ENCODE measurements at regions not wholly inside any gene's neighbourhood (a gene's known extent, or its start where the extent isn't known, plus 50 kb on each side); places are given as distances from the start of the nearest gene placed in this dataset.
A peak's percentile ranks its signal among the peaks of the same experiment; 100 is the strongest.

DNA sequence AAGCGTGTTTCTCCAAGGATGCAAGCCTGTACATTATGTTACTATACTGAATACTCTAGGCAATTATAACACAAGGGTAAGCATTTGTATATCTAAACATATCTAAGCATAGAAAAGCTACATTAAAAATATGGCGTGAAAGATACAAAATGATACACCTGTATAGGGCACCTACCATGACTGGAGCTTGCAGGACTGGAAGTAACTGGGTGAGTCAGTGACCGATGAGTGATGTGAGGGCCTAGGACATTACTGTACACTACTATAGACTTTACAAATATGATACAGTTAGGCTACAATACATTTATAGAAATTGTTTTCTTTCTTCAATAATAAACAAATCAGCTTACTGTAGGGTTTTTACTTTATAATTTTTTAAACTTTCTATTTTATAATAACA lies 1127.2 kb upstream of the LRRN3 start:
- no peak for DNase-seq

DNA sequence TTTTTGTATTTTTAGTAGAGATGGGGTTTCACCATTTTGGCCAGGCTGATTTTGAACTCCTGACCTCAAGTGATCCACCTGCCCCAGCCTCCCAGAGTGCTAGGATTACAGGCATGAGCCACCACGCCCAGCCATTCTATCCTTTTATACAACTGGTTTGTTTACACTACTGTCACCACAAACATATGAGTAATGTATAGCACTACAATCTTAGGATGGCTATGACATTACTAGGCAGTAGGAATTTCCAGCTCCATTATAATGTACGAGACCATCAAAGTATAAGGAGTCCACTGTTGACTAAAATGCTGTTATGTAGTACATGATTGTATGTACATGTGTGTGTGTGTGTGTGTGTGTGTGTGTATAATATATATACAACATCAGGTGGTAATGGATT lies 1126.1 kb upstream of the LRRN3 start:
- DNase-seq = no peak

DNA sequence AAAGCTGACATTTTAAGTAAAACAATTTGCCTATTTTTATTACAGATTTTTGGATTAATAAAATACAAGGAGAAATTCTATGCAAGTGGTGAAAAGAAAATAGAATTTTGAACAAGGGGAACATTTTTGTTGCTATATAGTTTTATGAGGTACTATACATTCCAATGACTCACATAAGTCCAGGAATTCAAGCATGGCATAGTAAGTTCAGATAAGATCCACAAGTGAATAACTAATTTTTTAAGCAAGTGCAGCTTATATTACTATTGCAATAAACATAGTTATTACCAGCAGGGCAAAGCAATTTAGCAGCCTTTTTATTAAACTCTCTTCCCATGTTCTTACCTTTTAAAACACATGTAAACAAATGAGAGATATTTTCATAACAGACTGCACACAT lies 1123.5 kb upstream of the LRRN3 start:
- no peak for DNase-seq

DNA sequence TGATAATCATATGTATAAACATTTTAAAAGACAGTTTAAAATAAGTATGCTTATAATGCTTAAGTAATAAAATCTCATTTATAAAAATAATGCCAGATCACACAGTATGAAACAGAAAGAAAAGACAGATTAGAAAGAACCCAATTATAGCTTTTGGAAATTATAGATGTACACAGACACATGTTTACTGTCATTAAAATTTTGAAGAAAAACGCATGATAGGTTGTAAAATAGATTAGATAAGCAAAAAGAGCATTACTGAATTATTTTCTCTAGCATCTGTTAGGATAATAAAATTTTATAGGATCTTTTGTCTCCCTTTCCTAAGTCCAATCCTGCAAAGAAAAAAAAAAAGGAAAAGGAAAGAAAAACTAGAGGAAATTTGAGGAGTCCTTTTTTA lies 1107.3 kb upstream of the LRRN3 start:
- DNase-seq = no peak

DNA sequence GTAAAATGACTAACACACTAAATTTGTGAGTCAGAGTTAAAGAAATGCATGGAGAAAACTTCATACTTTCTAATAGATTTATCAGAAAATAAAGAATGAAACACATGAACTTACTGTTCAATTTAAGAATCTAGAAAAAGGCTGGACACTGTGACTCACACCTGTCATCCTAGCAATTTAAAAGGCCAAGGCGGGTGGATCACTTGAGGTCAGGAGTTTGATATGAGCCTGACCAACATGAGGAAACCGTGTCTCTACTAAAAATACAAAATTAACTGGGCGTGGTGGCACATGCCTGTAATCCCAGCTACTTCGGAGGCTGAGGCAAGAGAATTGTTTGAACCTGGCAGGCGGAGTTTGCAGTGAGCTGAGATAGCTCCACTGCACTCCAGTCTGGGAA lies 1106.2 kb upstream of the LRRN3 start:
- DNase-seq = no peak

DNA sequence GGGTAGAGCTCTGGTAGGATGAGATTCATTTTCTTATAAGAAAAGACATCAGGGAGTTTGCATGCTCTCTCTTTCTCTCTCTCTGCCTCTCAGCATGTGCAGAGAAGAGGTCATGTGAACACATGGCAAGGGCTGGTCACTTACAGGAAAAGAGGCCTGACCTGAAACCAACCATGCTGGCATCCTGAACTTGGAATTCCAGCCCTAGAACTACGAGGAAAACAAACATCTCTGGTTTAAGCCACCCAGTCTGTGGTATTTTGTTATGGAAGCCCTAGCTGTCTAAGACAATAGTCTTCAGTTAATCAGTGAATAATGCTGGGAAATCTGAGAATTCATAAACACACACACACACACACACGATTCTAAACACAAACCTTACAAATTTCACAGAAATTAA lies 1104.2 kb upstream of the LRRN3 start:
- no peak for DNase-seq

DNA sequence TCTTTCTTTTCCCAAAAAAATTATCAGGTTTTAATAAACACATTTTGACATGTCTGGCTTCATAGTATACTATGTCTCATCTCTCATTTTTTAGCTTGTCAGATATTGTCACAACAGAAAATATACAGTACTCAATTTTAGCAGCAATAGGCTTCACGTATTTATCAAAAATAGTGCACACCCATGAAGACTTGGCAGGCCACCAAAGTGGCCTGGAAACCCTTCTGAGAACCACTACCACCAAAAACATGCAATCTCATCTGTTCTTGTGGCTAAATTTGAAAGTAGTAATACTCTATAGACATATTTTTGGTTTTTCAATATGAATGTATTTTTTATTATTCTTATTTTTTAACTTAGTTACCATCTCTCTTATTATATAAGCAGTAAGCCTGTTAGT lies 1094.5 kb upstream of the LRRN3 start:
- no peak for DNase-seq

DNA sequence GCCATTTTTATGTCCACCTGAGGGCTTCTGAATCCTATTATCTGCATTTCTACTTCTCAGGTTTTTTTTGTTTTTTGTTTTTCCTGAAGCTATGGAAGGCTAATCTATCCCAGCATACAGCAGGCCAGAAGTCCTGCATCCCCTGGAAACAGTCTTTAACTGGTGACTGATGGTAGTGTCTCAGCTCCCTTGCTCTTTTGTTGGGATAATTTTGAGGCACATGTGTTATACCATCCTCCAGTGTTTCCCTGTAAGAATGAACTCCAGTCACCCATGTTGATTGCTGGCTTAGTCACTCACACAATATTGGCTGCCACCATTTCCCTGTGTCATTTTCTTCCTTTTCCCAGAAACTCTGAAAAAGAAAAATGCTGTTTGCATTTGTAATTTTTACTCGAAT lies 1094.0 kb upstream of the LRRN3 start:
- DNase-seq = no peak

DNA sequence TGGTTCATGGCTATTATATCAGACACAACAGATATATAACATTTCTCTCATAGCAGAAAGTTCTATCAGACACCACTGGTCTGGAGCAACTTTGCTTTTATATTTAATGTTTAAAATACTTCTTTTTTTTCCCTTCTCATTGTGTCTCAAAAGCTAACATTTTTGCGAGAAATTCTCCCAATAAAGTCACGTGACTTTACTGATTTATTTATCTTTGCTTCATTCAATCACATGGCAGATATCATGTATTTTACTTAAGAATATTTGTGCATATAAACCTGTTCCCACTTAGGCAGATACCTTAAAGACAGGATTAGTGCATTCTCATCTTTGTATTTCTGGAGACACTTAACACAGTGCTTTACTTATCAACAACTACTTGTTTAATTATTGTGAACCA lies 1093.1 kb upstream of the LRRN3 start:
- no peak for DNase-seq

DNA sequence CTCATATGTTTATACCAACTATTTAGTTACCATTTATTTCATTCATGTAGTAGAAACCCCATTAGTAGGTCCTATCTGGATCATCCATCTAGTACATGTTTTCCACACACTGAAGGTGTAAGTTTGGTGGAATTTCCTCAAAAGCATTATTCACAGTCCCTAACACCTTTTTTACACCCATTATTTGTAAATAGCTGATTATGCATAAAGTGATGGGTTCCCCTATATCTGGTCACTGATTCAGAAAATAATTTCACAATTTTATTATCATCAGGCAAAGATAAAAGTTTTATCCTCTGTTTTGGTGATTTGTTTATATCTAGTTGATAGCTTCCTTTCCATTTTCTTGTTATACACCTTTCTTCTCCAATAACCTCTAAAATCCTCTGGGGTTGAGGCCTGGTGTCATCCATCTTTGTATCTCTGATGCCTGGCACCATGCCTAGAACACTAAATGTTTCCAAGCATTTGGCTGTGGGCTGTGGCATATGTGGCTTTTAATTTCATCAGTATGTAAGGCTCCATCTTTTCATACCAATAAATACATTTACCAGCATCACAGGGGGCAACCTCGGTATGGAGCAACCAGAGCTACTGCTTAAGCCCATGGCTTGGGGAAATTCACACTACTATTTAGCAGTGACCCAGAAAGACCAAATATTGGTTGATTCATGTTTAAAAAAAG lies 1089.5 kb upstream of the LRRN3 start:
- DNase-seq = no peak

DNA sequence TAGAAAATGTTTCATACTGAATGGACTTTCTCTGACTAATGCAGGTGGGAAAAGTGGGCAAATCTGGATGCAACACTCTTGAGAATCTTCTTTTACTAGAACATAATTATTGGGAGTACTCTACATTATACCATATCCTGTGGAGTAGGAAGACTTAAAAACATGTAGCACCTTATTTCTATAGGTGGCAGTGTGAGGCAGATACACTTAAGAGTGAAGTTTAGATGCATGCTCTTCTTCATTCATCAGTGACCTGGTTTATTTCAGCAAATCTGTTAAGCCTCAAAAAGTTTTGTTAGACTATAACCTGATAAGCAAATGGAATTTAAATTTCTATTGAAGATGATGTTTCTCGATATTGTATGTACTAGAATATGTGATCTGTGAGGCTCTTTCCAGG lies 1087.1 kb upstream of the LRRN3 start:
- no peak for DNase-seq

DNA sequence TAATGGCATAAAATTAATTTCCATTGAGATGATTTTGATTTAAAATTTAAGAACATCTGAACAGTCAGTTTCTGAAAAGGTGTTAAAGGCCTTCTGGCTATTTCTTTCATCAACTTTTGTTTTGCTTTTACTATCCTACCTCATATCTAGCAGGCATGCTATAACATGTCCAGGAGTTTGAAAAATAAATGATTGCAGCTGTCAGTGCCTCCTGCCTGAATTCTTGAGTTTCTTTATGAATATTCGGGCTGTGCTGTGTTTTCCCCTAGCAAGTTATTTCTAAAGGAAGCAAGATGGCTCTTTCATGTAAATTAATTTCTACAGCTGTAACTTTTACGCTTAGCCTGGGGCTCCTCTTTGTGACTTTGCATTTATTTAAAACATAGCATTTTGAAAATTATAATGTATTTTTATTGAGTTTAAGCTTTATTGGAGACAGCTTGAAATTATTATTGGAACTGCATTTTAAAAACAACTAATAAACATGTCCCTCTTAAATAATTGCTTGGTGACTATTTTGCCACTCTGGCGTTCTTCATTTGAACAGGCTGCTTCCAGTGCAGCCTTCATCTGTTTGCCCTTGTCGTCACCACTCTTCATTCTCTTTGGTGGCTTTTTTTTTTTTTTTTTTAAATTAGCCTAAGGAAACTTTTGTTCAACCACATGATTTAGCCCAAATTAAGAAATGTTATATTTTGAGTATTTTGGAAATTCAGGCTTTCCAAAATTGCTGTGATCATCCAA lies 1083.4 kb upstream of the LRRN3 start:
- DNase-seq = no peak

DNA sequence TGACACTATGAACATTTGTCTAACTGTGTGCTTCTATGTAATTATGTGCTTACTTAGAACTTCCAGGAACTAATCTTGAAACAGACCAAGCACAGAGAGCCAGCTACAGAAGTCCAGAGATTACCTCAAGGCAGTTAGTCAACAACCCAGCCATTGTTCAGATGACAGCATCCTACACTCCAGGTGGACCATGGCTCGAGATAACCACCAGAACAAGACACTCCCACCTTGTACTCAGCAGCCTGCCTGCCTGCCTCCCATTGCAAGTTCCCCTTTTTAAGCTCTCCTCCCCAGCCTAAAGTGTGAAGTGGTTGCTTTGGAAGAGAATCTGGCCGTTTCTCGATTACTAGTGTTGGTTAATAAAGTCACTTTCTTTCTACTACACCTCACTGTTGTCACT lies 1080.6 kb upstream of the LRRN3 start:
- peak; percentile 89 for DNase-seq

DNA sequence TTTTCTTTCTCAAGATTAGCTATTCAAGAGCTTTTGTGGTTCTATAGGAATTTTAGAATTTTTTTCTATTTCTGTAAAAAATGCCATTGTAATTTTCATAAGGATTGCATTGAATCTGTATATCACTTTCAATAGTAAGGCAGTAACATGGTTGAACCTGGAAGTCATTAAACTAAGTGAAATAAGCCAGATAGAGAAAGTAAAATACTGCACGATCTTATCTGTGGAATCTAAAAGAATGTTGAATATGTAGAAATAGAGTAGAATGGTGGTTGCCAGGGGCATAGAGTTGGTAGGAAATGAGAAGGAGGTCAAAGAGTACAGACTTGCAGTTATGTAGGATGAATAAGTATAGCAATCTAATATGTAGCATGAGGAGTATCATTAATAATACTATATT lies 1073.5 kb upstream of the LRRN3 start:
- no peak for DNase-seq

DNA sequence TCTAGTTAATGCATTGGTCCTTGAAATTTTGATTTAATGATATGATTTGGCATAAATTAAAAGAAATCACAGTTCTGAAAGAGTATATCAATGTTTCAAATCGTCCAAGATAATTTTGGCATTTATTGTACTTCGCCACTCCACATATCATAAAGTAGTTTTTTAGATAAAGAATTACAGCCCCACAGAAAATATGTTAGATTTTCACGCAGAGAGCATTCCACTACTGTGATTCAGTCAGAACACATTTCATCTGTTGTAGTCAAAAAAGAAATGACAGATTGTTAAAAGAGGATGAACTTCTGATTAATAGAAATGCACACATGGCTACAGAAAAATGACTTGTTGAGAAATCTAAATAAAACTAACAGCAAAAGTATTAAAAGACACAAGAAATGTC lies 1063.5 kb upstream of the LRRN3 start:
- DNase-seq = no peak

DNA sequence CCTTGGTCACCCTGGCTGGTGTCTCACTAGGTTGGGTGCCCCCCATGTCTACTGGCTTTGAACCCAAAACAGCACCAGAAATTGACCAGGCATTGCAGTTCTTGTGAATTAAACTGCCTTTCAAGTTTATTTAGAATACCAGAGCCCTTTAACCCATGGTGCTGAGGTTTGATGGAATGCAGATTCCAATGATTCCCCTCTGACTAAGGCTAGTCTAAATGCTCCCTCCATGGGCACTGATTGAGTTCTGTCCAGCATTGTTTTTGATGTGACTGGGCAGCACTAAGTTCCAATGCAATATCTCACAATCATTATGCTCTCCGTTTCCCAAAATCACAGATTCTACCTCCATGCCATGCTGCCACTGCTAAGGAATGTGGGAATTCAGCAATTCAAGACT lies 1047.4 kb upstream of the LRRN3 start:
- DNase-seq = no peak

DNA sequence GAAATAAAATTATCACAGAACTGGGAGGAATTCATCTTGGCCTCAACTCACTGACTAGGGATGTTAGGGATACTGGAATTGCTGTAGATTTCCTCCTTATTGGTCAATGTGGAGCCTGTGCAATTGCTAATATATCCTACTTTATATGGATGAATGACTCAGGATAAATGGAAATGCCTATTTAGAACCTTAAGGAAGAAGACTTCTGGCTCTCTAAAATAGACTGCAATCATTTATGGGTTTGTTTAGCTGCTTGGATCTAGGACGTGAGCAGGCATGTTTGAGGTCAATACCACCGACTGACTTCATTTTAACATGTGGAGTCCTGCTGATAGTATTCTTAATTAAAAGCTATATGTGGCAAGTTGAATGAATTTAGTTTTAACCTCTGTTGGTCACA lies 1040.1 kb upstream of the LRRN3 start:
- DNase-seq = no peak

DNA sequence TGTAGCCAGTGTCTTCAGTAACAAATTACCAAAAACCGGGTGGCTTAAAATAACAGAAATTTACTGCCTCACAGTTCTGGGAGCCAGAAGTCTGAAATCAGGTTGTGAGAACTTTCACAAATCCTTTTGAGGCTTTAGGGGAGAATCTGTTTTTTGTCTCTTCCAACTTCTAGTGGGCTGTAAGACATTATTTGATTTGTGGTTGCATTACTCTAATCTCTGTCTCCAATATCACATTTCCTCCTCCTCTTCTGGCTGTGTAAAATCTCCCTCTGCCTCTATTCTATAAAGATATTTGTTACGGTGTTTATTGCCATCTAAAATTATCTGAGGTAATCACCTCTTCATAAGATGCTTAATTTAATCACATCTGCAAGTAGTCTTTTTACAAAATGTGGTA lies 1039.6 kb upstream of the LRRN3 start:
- no peak for DNase-seq

DNA sequence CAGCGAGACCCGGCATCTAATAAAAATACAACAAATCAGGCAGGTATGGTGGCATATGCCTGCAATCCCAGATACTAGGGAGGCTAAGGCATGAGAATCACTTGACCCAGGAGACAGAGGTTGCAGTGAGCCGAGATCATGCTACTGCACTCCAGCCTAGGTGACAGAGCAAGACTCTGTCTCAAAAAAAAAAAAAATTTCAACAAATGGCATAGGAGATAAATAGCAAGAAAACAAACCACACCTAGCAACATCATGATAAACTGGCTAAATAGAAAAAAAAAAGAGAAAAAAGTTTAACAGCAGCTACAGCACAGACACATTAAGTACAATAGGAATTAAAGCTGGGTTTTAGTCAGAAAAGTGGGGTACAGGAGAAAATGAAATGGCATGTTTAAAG lies 1034.6 kb upstream of the LRRN3 start:
- no peak for DNase-seq

DNA sequence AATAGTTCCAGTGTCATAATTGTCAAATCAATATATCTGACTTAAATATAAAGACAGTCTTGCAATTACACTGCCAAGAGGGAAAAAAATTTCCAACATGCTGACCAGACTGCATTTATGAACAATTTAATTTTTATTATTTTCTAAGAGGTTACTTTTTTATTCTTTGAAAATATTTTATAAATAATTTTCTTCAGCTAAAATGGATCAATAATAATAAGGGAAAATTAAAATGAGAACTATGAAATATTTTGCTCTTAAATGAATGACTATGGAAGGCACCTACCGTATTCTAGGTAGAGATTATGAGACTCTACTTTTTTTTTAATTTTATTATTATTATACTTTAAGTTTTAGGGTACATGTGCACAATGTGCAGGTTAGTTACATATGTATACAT lies 1032.5 kb upstream of the LRRN3 start:
- DNase-seq = no peak

DNA sequence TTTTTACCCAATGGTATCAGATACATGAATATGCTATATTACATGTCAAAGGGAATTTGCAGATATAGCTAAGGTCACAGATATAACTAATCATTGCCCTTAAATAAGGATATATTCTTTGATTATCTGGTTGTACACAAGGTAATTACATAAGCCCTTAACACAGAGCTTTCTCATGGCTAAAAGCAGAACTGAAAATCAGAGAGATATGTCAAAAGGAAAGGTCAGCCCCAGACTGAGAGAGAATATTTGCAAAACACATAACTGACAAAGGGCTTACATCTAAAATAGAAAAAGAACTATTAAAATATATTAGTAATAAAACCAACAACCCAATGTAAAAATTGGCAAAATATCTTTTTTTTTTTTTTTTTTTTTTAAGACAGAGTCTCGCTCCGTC lies 1029.5 kb upstream of the LRRN3 start:
- DNase-seq = no peak

DNA sequence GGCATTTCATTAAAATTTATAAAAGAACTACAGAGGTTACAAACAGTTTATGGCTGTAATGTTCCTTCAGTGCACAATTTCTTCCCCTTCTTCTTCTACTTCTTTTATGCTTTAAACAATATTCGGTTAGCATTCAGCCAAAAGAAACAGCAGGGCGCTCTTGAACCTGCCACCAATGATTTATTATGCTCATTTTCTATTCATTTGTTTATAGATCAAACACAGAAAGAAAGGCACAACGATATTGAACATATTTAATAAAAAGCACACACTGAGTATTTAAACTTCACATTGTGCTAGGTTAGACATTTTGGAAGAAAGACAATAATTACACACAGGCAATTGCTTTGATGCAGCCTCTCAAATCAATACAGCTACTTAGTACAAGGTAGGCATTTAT lies 1025.8 kb upstream of the LRRN3 start:
- no peak for DNase-seq

DNA sequence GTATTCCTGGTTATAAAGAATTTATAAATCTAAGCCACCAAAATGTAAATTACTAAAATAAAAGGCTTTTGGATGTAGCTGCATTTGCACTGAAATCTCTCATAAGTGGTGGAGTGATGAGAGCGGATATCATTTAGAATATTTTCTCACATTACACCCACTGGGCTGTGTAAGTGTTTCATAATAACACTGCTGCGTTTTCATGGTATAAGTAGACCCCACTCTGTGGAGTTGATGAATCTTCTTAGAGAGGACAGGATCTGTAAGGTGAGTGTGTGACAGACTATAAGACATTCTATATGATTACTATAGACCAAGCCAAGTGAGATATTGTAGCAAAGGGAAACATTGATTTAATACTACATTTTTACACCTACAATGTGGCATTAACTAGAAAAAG lies 1024.1 kb upstream of the LRRN3 start:
- DNase-seq = no peak

DNA sequence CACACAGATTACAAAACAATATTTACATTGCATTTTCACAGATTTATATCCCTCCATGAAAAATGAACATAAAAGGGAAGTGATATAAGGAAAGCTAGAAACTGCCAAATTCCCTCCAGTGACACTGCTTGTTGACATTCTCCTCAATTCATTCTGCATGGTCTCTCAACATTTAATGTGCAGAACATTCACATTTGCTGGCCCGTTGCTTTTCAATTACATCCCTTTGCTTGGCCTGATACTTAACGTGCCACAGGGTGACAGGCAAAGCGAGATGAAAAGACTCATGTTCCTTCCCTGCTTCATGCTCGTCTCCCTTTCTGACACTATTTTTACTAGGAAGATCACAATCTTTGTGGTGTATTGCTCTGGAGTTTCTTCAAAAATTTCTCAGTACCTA lies 1019.7 kb upstream of the LRRN3 start:
- no peak for DNase-seq

DNA sequence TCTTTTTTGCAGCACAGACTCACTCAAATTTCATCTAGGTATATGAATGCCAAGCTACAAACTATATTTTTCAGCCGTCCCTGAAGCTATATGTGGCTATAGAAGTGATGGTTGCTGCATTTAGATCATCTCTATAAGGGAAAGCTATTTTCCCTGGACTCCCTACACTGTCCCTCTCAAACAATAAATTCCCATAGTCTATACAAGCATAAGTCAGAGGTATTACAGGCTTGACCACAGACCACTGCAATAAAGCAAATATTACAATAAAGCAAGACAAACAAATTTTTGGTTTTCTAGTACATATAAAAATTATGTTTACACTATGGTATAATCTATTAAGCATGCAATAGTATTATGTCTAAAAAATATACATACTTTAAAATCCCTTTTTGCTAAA lies 1015.5 kb upstream of the LRRN3 start:
- no peak for DNase-seq

All from islet precursor cell (in vitro differentiated cells).